ENCODE measurements at regions not wholly inside any gene's neighbourhood (a gene's known extent, or its start where the extent isn't known, plus 50 kb on each side); places are given as distances from the start of the nearest gene placed in this dataset.

- Histone ChIP-seq H3K27me3 (ENCODE audit: control insufficient read depth in 2 of 2, insufficient read depth in 2 of 2, low read length in 2 of 2) (no peaks in the 10 kb centered on the region), H3K4me1 (ENCODE audit: control insufficient read depth in 2 of 2, insufficient read depth in 2 of 2, low read length in 2 of 2) (no peaks in the 10 kb centered on the region), H3K9me3 (ENCODE audit: control insufficient read depth in 2 of 2, low read length in 2 of 2) (no peaks in the 10 kb centered on the region), H3K36me3 (ENCODE audit: control insufficient read depth in 2 of 2, insufficient read depth in 2 of 2, low read length in 2 of 2) (no peaks in the 10 kb centered on the region), H3K4me3 (ENCODE audit: low read length in 2 of 2) (no peak overlapping the region), H3K27ac (ENCODE audit: low read depth in 2 of 2, low read length in 2 of 2) (no peak overlapping the region), H3K9ac (ENCODE audit: low read depth in 1 of 2, low read length in 2 of 2) (no peak overlapping the region)
Observed at GRCh38 chr10:83881661-83882060, 257.6 kb upstream of the GHITM start.

- Histone ChIP-seq H3K9ac (ENCODE audit: low read depth in 1 of 2, low read length in 2 of 2) (no peak overlapping the region), H3K4me3 (ENCODE audit: low read length in 2 of 2) (no peak overlapping the region), H3K27me3 (ENCODE audit: control insufficient read depth in 2 of 2, insufficient read depth in 2 of 2, low read length in 2 of 2) (no peaks in the 10 kb centered on the region), H3K4me1 (ENCODE audit: control insufficient read depth in 2 of 2, insufficient read depth in 2 of 2, low read length in 2 of 2) (no peaks in the 10 kb centered on the region), H3K9me3 (ENCODE audit: control insufficient read depth in 2 of 2, low read length in 2 of 2) (no peaks in the 10 kb centered on the region), H3K27ac (ENCODE audit: low read depth in 2 of 2, low read length in 2 of 2) (no peak overlapping the region), H3K36me3 (ENCODE audit: control insufficient read depth in 2 of 2, insufficient read depth in 2 of 2, low read length in 2 of 2) (no peaks in the 10 kb centered on the region)
Observed at GRCh38 chr10:83886871-83887270, 252.4 kb upstream of the GHITM start.

GRCh38 chr10:83892737-83893136 is 246.6 kb upstream of the GHITM start:
- no peak overlapping the region for H3K9ac ChIP-seq (ENCODE audit: low read depth in 1 of 2, low read length in 2 of 2)
- H3K4me3 ChIP-seq (ENCODE audit: low read length in 2 of 2), result no peak overlapping the region
- H3K36me3 ChIP-seq (ENCODE audit: control insufficient read depth in 2 of 2, insufficient read depth in 2 of 2, low read length in 2 of 2), result no peaks in the 10 kb centered on the region
- no peaks in the 10 kb centered on the region for H3K4me1 ChIP-seq (ENCODE audit: control insufficient read depth in 2 of 2, insufficient read depth in 2 of 2, low read length in 2 of 2)
- no peaks in the 10 kb centered on the region for H3K9me3 ChIP-seq (ENCODE audit: control insufficient read depth in 2 of 2, low read length in 2 of 2)
- no peak overlapping the region for H3K27ac ChIP-seq (ENCODE audit: low read depth in 2 of 2, low read length in 2 of 2)
- no peaks in the 10 kb centered on the region for H3K27me3 ChIP-seq (ENCODE audit: control insufficient read depth in 2 of 2, insufficient read depth in 2 of 2, low read length in 2 of 2)

GRCh38 chr10:83896219-83896618 is 243.1 kb upstream of the GHITM start:
- H3K9me3 ChIP-seq (ENCODE audit: control insufficient read depth in 2 of 2, low read length in 2 of 2), result no peaks in the 10 kb centered on the region

GRCh38 chr10:83897626-83898025 is 241.7 kb upstream of the GHITM start:
- Histone ChIP-seq H3K27me3 (ENCODE audit: control insufficient read depth in 2 of 2, insufficient read depth in 2 of 2, low read length in 2 of 2) (no peaks in the 10 kb centered on the region), H3K9me3 (ENCODE audit: control insufficient read depth in 2 of 2, low read length in 2 of 2) (no peaks in the 10 kb centered on the region), H3K27ac (ENCODE audit: low read depth in 2 of 2, low read length in 2 of 2) (no peak overlapping the region), H3K9ac (ENCODE audit: low read depth in 1 of 2, low read length in 2 of 2) (no peak overlapping the region), H3K4me3 (ENCODE audit: low read length in 2 of 2) (no peak overlapping the region), H3K36me3 (ENCODE audit: control insufficient read depth in 2 of 2, insufficient read depth in 2 of 2, low read length in 2 of 2) (no peaks in the 10 kb centered on the region), H3K4me1 (ENCODE audit: control insufficient read depth in 2 of 2, insufficient read depth in 2 of 2, low read length in 2 of 2) (no peaks in the 10 kb centered on the region)

More at GRCh38 chr10:83896219-83896618, 243.1 kb upstream of the GHITM start:
- Histone ChIP-seq H3K27me3 (ENCODE audit: control insufficient read depth in 2 of 2, insufficient read depth in 2 of 2, low read length in 2 of 2) (no peaks in the 10 kb centered on the region), H3K4me1 (ENCODE audit: control insufficient read depth in 2 of 2, insufficient read depth in 2 of 2, low read length in 2 of 2) (no peaks in the 10 kb centered on the region), H3K27ac (ENCODE audit: low read depth in 2 of 2, low read length in 2 of 2) (no peak overlapping the region), H3K36me3 (ENCODE audit: control insufficient read depth in 2 of 2, insufficient read depth in 2 of 2, low read length in 2 of 2) (no peaks in the 10 kb centered on the region), H3K4me3 (ENCODE audit: low read length in 2 of 2) (no peak overlapping the region), H3K9ac (ENCODE audit: low read depth in 1 of 2, low read length in 2 of 2) (no peak overlapping the region)

- no peak overlapping the region for H3K27ac ChIP-seq (ENCODE audit: low read depth in 2 of 2, low read length in 2 of 2)
- no peaks in the 10 kb centered on the region for H3K9me3 ChIP-seq (ENCODE audit: control insufficient read depth in 2 of 2, low read length in 2 of 2)
- H3K4me3 ChIP-seq (ENCODE audit: low read length in 2 of 2), result no peak overlapping the region
- no peaks in the 10 kb centered on the region for H3K4me1 ChIP-seq (ENCODE audit: control insufficient read depth in 2 of 2, insufficient read depth in 2 of 2, low read length in 2 of 2)
- H3K27me3 ChIP-seq (ENCODE audit: control insufficient read depth in 2 of 2, insufficient read depth in 2 of 2, low read length in 2 of 2), result peaks cover 0 to 2% of the 10 kb centered on the region in 2 donors
- no peak overlapping the region for H3K9ac ChIP-seq (ENCODE audit: low read depth in 1 of 2, low read length in 2 of 2)
- no peaks in the 10 kb centered on the region for H3K36me3 ChIP-seq (ENCODE audit: control insufficient read depth in 2 of 2, insufficient read depth in 2 of 2, low read length in 2 of 2)
Observed at GRCh38 chr10:83908506-83908905, 230.8 kb upstream of the GHITM start.

GRCh38 chr10:83909001-83909400 is 230.3 kb upstream of the GHITM start:
- no peak overlapping the region for H3K27ac ChIP-seq (ENCODE audit: low read depth in 2 of 2, low read length in 2 of 2)
- H3K4me3 ChIP-seq (ENCODE audit: low read length in 2 of 2), result no peak overlapping the region
- no peaks in the 10 kb centered on the region for H3K36me3 ChIP-seq (ENCODE audit: control insufficient read depth in 2 of 2, insufficient read depth in 2 of 2, low read length in 2 of 2)
- H3K9me3 ChIP-seq (ENCODE audit: control insufficient read depth in 2 of 2, low read length in 2 of 2), result no peaks in the 10 kb centered on the region
- H3K9ac ChIP-seq (ENCODE audit: low read depth in 1 of 2, low read length in 2 of 2), result no peak overlapping the region
- H3K4me1 ChIP-seq (ENCODE audit: control insufficient read depth in 2 of 2, insufficient read depth in 2 of 2, low read length in 2 of 2), result no peaks in the 10 kb centered on the region
- peaks cover 0 to 2% of the 10 kb centered on the region in 2 donors for H3K27me3 ChIP-seq (ENCODE audit: control insufficient read depth in 2 of 2, insufficient read depth in 2 of 2, low read length in 2 of 2)

GRCh38 chr10:83915801-83916200 is 223.5 kb upstream of the GHITM start:
- Histone ChIP-seq H3K27ac (ENCODE audit: low read depth in 2 of 2, low read length in 2 of 2) (no peak overlapping the region), H3K4me1 (ENCODE audit: control insufficient read depth in 2 of 2, insufficient read depth in 2 of 2, low read length in 2 of 2) (peaks cover 0 to 2% of the 10 kb centered on the region in 2 donors), H3K27me3 (ENCODE audit: control insufficient read depth in 2 of 2, insufficient read depth in 2 of 2, low read length in 2 of 2) (no peaks in the 10 kb centered on the region), H3K9me3 (ENCODE audit: control insufficient read depth in 2 of 2, low read length in 2 of 2) (no peaks in the 10 kb centered on the region), H3K9ac (ENCODE audit: low read depth in 1 of 2, low read length in 2 of 2) (no peak overlapping the region), H3K36me3 (ENCODE audit: control insufficient read depth in 2 of 2, insufficient read depth in 2 of 2, low read length in 2 of 2) (no peaks in the 10 kb centered on the region), H3K4me3 (ENCODE audit: low read length in 2 of 2) (no peak overlapping the region)

- H3K4me1 ChIP-seq (ENCODE audit: control insufficient read depth in 2 of 2, insufficient read depth in 2 of 2, low read length in 2 of 2), result peaks cover 0 to 2% of the 10 kb centered on the region in 2 donors
- no peak overlapping the region for H3K27ac ChIP-seq (ENCODE audit: low read depth in 2 of 2, low read length in 2 of 2)
- no peak overlapping the region for H3K4me3 ChIP-seq (ENCODE audit: low read length in 2 of 2)
- H3K36me3 ChIP-seq (ENCODE audit: control insufficient read depth in 2 of 2, insufficient read depth in 2 of 2, low read length in 2 of 2), result no peaks in the 10 kb centered on the region
- H3K9me3 ChIP-seq (ENCODE audit: control insufficient read depth in 2 of 2, low read length in 2 of 2), result no peaks in the 10 kb centered on the region
- no peak overlapping the region for H3K9ac ChIP-seq (ENCODE audit: low read depth in 1 of 2, low read length in 2 of 2)
- H3K27me3 ChIP-seq (ENCODE audit: control insufficient read depth in 2 of 2, insufficient read depth in 2 of 2, low read length in 2 of 2), result no peaks in the 10 kb centered on the region
Observed at GRCh38 chr10:83917537-83918506, 221.5 kb upstream of the GHITM start.

GRCh38 chr10:83919187-83919586 is 220.1 kb upstream of the GHITM start:
- peaks cover 0 to 2% of the 10 kb centered on the region in 2 donors for H3K4me1 ChIP-seq (ENCODE audit: control insufficient read depth in 2 of 2, insufficient read depth in 2 of 2, low read length in 2 of 2)
- H3K36me3 ChIP-seq (ENCODE audit: control insufficient read depth in 2 of 2, insufficient read depth in 2 of 2, low read length in 2 of 2), result no peaks in the 10 kb centered on the region
- no peak overlapping the region for H3K27ac ChIP-seq (ENCODE audit: low read depth in 2 of 2, low read length in 2 of 2)
- no peak overlapping the region for H3K9ac ChIP-seq (ENCODE audit: low read depth in 1 of 2, low read length in 2 of 2)
- H3K27me3 ChIP-seq (ENCODE audit: control insufficient read depth in 2 of 2, insufficient read depth in 2 of 2, low read length in 2 of 2), result no peaks in the 10 kb centered on the region
- H3K9me3 ChIP-seq (ENCODE audit: control insufficient read depth in 2 of 2, low read length in 2 of 2), result no peaks in the 10 kb centered on the region
- H3K4me3 ChIP-seq (ENCODE audit: low read length in 2 of 2), result no peak overlapping the region

All from mucosa of rectum (tissue), 2 donors.